GM12801 (cell line): ENCODE measurements at regions not wholly inside any gene's neighbourhood (a gene's known extent, or its start where the extent isn't known, plus 50 kb on each side); places are given as distances from the start of the nearest gene placed in this dataset.

ENCODE experiments used
- CTCF ChIP-seq: IDR thresholded peaks from one replicate; pipeline ENCODE4 v1.5.1; 2011; ENCODE audit warnings: control low read depth; ENCODE audit not compliant: insufficient read length; ENCODE audit errors: extremely low read depth

- TF ChIP-seq CTCF: no peak
Observed at GRCh38 chr6:18725449-18725848, 338.3 kb downstream of the RNF144B start.

- no peak for TF ChIP-seq CTCF
Observed at GRCh38 chr6:18733921-18734550, 346.9 kb downstream of the RNF144B start.

GRCh38 chr6:18741741-18742140 lies 354.6 kb downstream of the RNF144B start:
- TF ChIP-seq CTCF: no peak

- TF ChIP-seq CTCF: no peak
Observed at GRCh38 chr6:18742406-18742805, 355.3 kb downstream of the RNF144B start.

- no peak for TF ChIP-seq CTCF
Observed at GRCh38 chr6:18746727-18747126, 359.6 kb downstream of the RNF144B start.

- TF ChIP-seq CTCF: no peak
Observed at GRCh38 chr6:18748314-18748713, 361.2 kb downstream of the RNF144B start.

GRCh38 chr6:18752278-18753068 lies 365.3 kb downstream of the RNF144B start:
- no peak for TF ChIP-seq CTCF
